ENCODE measurements at regions not wholly inside any gene's neighbourhood (a gene's known extent, or its start where the extent isn't known, plus 50 kb on each side); places are given as distances from the start of the nearest gene placed in this dataset.
"Not testable (repeated sequence)": the region's sequence is repeated elsewhere in the genome, so short reads cannot be mapped to it uniquely, and the experiment has no call there.

GRCh38 chr11:23586173-23586572 is 725.9 kb upstream of the CCDC179 start:
- Histone ChIP-seq H3K9ac (ENCODE audit: low read depth in 1 of 2, low read length in 2 of 2) (no peak overlapping the region), H3K27ac (ENCODE audit: low read depth in 2 of 2, low read length in 2 of 2) (no peak overlapping the region), H3K4me3 (ENCODE audit: low read length in 2 of 2) (no peak overlapping the region), H3K9me3 (ENCODE audit: control insufficient read depth in 2 of 2, low read length in 2 of 2) (no peaks in the 10 kb centered on the region), H3K36me3 (ENCODE audit: control insufficient read depth in 2 of 2, insufficient read depth in 2 of 2, low read length in 2 of 2) (no peaks in the 10 kb centered on the region), H3K4me1 (ENCODE audit: control insufficient read depth in 2 of 2, insufficient read depth in 2 of 2, low read length in 2 of 2) (peaks cover 0 to 10% of the 10 kb centered on the region in 2 donors), H3K27me3 (ENCODE audit: control insufficient read depth in 2 of 2, insufficient read depth in 2 of 2, low read length in 2 of 2) (no peaks in the 10 kb centered on the region)

DNA sequence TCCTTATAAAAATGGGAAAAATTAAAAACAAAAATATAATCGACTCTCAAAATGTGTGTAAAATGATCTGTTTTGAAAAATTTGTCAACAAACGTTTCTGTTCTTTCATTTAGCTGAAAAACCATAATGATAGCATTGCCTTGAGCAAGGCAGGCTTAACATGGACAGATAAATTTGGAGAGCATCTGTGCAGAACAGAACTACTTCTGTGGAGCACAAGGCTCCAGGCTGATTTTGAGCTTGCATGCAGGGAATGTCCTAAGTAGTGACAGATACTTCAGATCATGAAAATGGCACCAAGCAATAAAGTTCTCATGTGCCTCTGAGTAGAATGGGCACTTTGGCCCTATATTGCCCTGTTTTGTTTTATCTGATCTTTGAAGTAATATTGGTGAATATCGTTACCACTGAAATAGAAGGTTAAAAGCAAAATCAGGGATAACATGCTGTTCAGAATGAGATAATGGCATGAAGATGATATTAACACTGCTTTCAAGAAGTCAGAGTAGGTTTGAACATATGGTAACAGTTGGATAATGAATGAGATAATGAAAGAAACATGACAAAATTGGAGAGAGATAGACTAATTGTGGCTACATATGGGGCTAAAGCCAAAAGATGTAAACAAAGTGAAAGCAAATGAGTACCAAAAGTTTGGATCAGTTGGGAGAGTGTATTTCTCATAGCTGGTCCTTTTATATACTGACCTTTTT is 730.5 kb upstream of the CCDC179 start:
- Histone ChIP-seq H3K9me3 (ENCODE audit: control insufficient read depth in 2 of 2, low read length in 2 of 2) (no peaks in the 10 kb centered on the region), H3K4me1 (ENCODE audit: control insufficient read depth in 2 of 2, insufficient read depth in 2 of 2, low read length in 2 of 2) (peaks cover 0 to 6% of the 10 kb centered on the region in 2 donors), H3K36me3 (ENCODE audit: control insufficient read depth in 2 of 2, insufficient read depth in 2 of 2, low read length in 2 of 2) (no peaks in the 10 kb centered on the region), H3K9ac (ENCODE audit: low read depth in 1 of 2, low read length in 2 of 2) (no peak overlapping the region), H3K4me3 (ENCODE audit: low read length in 2 of 2) (no peak overlapping the region), H3K27ac (ENCODE audit: low read depth in 2 of 2, low read length in 2 of 2) (no peak overlapping the region), H3K27me3 (ENCODE audit: control insufficient read depth in 2 of 2, insufficient read depth in 2 of 2, low read length in 2 of 2) (no peaks in the 10 kb centered on the region)

DNA sequence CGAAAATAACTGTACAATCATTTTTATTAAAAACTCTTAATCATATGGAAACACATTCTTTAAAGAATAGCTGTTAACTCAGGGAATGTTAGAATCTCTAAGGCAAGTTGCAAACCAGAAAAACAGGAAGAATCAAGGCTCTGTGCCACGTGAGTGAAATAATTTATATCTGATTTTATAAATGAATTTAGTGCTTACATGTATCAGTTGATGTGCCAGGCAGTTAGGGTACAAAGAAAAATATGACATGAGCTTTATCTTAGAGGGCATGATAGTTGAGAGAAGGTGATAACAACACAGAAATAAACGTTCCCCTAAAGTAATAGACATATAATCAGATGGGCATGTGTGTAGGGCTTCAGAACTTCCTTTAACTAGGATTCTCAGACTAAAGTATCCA is 734.5 kb upstream of the CCDC179 start:
- Histone ChIP-seq H3K4me1 (ENCODE audit: control insufficient read depth in 2 of 2, insufficient read depth in 2 of 2, low read length in 2 of 2) (no peaks in the 10 kb centered on the region), H3K27me3 (ENCODE audit: control insufficient read depth in 2 of 2, insufficient read depth in 2 of 2, low read length in 2 of 2) (no peaks in the 10 kb centered on the region), H3K27ac (ENCODE audit: low read depth in 2 of 2, low read length in 2 of 2) (no peak overlapping the region), H3K9me3 (ENCODE audit: control insufficient read depth in 2 of 2, low read length in 2 of 2) (no peaks in the 10 kb centered on the region), H3K36me3 (ENCODE audit: control insufficient read depth in 2 of 2, insufficient read depth in 2 of 2, low read length in 2 of 2) (no peaks in the 10 kb centered on the region), H3K9ac (ENCODE audit: low read depth in 1 of 2, low read length in 2 of 2) (no peak overlapping the region), H3K4me3 (ENCODE audit: low read length in 2 of 2) (no peak overlapping the region)

DNA sequence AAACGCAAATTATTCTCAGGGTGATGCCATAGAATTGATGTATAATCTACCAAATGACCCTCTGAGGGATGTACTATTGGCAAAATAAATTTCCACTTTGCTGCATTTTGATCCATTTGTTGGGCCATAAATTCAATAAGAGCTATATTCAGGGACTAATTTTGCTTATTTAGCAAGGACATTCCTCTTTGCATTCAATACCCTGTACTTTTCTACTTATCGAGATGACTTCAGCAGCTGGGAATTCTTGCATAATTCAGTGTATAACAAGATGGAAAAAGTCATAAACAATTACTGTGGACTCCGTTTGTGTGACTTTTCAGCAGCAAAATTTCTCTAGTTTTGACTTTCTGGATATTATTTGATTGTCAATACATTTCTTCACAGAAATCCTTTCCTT is 744.7 kb upstream of the CCDC179 start:
- Histone ChIP-seq H3K4me3 (ENCODE audit: low read length in 2 of 2) (no peak overlapping the region), H3K27me3 (ENCODE audit: control insufficient read depth in 2 of 2, insufficient read depth in 2 of 2, low read length in 2 of 2) (no peaks in the 10 kb centered on the region)

DNA sequence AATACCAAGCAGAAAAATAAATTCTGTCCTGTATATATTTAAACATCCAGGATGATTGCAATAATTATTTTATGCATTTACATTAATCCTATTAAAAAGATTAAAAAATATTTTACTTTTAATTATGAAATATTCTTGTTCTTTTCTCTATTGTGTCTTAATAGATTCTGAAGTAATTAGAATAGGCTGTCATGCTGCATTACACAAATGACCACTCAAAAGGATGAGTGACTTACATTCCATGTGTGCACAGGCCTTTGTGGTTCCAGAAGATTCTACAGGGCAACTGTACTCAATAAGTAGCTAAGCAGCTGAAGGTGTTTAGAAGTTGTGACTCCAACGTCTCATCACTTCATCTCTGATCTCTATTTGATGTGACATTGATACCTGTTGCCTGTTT is 745.9 kb upstream of the CCDC179 start:
- Histone ChIP-seq H3K4me1 (ENCODE audit: control insufficient read depth in 2 of 2, insufficient read depth in 2 of 2, low read length in 2 of 2) (no peaks in the 10 kb centered on the region), H3K9me3 (ENCODE audit: control insufficient read depth in 2 of 2, low read length in 2 of 2) (no peaks in the 10 kb centered on the region), H3K4me3 (ENCODE audit: low read length in 2 of 2) (no peak overlapping the region), H3K27me3 (ENCODE audit: control insufficient read depth in 2 of 2, insufficient read depth in 2 of 2, low read length in 2 of 2) (no peaks in the 10 kb centered on the region), H3K36me3 (ENCODE audit: control insufficient read depth in 2 of 2, insufficient read depth in 2 of 2, low read length in 2 of 2) (no peaks in the 10 kb centered on the region), H3K27ac (ENCODE audit: low read depth in 2 of 2, low read length in 2 of 2) (no peak overlapping the region), H3K9ac (ENCODE audit: low read depth in 1 of 2, low read length in 2 of 2) (no peak overlapping the region)

More for the DNA sequence above, 744.7 kb upstream of the CCDC179 start:
- Histone ChIP-seq H3K4me1 (ENCODE audit: control insufficient read depth in 2 of 2, insufficient read depth in 2 of 2, low read length in 2 of 2) (no peaks in the 10 kb centered on the region), H3K27ac (ENCODE audit: low read depth in 2 of 2, low read length in 2 of 2) (no peak overlapping the region), H3K36me3 (ENCODE audit: control insufficient read depth in 2 of 2, insufficient read depth in 2 of 2, low read length in 2 of 2) (no peaks in the 10 kb centered on the region), H3K9ac (ENCODE audit: low read depth in 1 of 2, low read length in 2 of 2) (no peak overlapping the region), H3K9me3 (ENCODE audit: control insufficient read depth in 2 of 2, low read length in 2 of 2) (no peaks in the 10 kb centered on the region)

DNA sequence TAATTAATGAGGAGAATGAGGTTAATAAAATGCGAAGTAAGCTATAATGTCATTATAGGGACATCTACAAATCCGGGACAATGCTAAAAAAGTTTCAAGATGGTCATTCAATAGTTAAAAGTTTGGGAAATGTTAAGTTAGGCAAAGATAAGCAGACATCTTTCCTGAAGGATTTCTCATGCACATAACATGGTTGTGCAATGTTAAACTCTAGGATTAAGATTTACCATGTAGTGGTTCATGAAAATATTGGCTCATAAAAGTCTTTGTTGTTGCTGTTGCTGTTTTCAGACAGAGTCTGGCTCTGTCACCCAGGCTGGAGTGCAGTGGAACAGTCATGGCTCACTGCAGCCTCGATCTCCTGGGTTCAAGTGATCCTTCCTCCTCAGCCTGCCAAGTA is 751.5 kb upstream of the CCDC179 start:
- Histone ChIP-seq H3K4me3 (ENCODE audit: low read length in 2 of 2) (no peak overlapping the region), H3K9ac (ENCODE audit: low read depth in 1 of 2, low read length in 2 of 2) (no peak overlapping the region), H3K4me1 (ENCODE audit: control insufficient read depth in 2 of 2, insufficient read depth in 2 of 2, low read length in 2 of 2) (no peaks in the 10 kb centered on the region), H3K9me3 (ENCODE audit: control insufficient read depth in 2 of 2, low read length in 2 of 2) (no peaks in the 10 kb centered on the region), H3K27ac (ENCODE audit: low read depth in 2 of 2, low read length in 2 of 2) (no peak overlapping the region), H3K27me3 (ENCODE audit: control insufficient read depth in 2 of 2, insufficient read depth in 2 of 2, low read length in 2 of 2) (no peaks in the 10 kb centered on the region), H3K36me3 (ENCODE audit: control insufficient read depth in 2 of 2, insufficient read depth in 2 of 2, low read length in 2 of 2) (no peaks in the 10 kb centered on the region)

DNA sequence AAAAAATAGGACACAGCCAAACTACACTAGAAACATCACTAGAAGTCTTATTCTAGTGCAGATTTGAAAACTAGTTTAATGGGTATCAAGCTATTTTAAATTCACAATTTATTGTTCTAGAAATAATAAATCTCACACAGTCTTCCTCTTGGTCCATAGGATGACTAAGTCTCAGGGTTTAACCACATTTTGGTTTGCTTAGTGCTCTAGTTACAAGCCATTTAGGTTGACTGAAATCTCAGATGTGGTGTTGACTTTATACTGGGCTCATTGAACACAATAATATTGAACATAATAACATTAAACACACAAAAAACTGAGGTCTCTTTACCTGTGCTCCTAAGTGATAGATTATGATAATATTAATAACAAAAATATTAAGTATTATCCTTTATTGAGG is 760.3 kb upstream of the CCDC179 start:
- H3K36me3 ChIP-seq (ENCODE audit: control insufficient read depth in 2 of 2, insufficient read depth in 2 of 2, low read length in 2 of 2): no peaks in the 10 kb centered on the region
- no peaks in the 10 kb centered on the region for H3K9me3 ChIP-seq (ENCODE audit: control insufficient read depth in 2 of 2, low read length in 2 of 2)
- no peak overlapping the region for H3K4me3 ChIP-seq (ENCODE audit: low read length in 2 of 2)
- H3K9ac ChIP-seq (ENCODE audit: low read depth in 1 of 2, low read length in 2 of 2): no peak overlapping the region
- no peak overlapping the region for H3K27ac ChIP-seq (ENCODE audit: low read depth in 2 of 2, low read length in 2 of 2)
- no peaks in the 10 kb centered on the region for H3K4me1 ChIP-seq (ENCODE audit: control insufficient read depth in 2 of 2, insufficient read depth in 2 of 2, low read length in 2 of 2)
- H3K27me3 ChIP-seq (ENCODE audit: control insufficient read depth in 2 of 2, insufficient read depth in 2 of 2, low read length in 2 of 2): no peaks in the 10 kb centered on the region

DNA sequence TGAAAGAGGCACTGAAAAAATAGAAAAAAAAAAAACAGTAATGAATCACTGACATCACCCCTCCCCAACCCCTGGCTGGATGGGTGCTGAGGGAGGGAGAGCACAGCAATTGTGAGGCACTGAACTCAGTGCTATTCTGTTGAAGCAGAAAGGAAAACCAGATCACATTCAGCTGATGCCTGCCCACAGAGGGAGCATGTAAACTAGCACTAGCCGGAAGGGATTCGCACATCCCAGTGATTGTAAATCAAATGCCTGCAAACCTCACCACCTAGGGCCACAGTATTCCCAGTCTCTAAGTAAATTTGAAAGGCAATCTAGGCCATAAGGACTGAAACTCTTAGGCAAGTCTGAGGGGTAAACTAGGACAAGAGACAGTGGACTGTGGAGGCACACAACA is 772.0 kb upstream of the CCDC179 start:
- peaks cover 0 to under 1% of the 10 kb centered on the region in 2 donors for H3K9me3 ChIP-seq (ENCODE audit: control insufficient read depth in 2 of 2, low read length in 2 of 2)
- no peak overlapping the region for H3K4me3 ChIP-seq (ENCODE audit: low read length in 2 of 2)
- no peaks in the 10 kb centered on the region for H3K27me3 ChIP-seq (ENCODE audit: control insufficient read depth in 2 of 2, insufficient read depth in 2 of 2, low read length in 2 of 2)
- no peaks in the 10 kb centered on the region for H3K36me3 ChIP-seq (ENCODE audit: control insufficient read depth in 2 of 2, insufficient read depth in 2 of 2, low read length in 2 of 2)
- no peak overlapping the region for H3K27ac ChIP-seq (ENCODE audit: low read depth in 2 of 2, low read length in 2 of 2)
- H3K4me1 ChIP-seq (ENCODE audit: control insufficient read depth in 2 of 2, insufficient read depth in 2 of 2, low read length in 2 of 2): no peaks in the 10 kb centered on the region
- H3K9ac ChIP-seq (ENCODE audit: low read depth in 1 of 2, low read length in 2 of 2): no peak overlapping the region

- Histone ChIP-seq H3K36me3 (ENCODE audit: control insufficient read depth in 2 of 2, insufficient read depth in 2 of 2, low read length in 2 of 2) (no peaks in the 10 kb centered on the region), H3K4me3 (ENCODE audit: low read length in 2 of 2) (no peak overlapping the region), H3K27me3 (ENCODE audit: control insufficient read depth in 2 of 2, insufficient read depth in 2 of 2, low read length in 2 of 2) (no peaks in the 10 kb centered on the region), H3K27ac (ENCODE audit: low read depth in 2 of 2, low read length in 2 of 2) (no peak overlapping the region), H3K9ac (ENCODE audit: low read depth in 1 of 2, low read length in 2 of 2) (no peak overlapping the region), H3K4me1 (ENCODE audit: control insufficient read depth in 2 of 2, insufficient read depth in 2 of 2, low read length in 2 of 2) (no peaks in the 10 kb centered on the region), H3K9me3 (ENCODE audit: control insufficient read depth in 2 of 2, low read length in 2 of 2) (no peaks in the 10 kb centered on the region)
These were observed 784.2 kb upstream of the CCDC179 start for GRCh38 chr11:23644443-23644842.

- H3K27me3 ChIP-seq (ENCODE audit: control insufficient read depth in 2 of 2, insufficient read depth in 2 of 2, low read length in 2 of 2); H3K9me3 ChIP-seq (ENCODE audit: control insufficient read depth in 2 of 2, low read length in 2 of 2); H3K4me1 ChIP-seq (ENCODE audit: control insufficient read depth in 2 of 2, insufficient read depth in 2 of 2, low read length in 2 of 2); H3K36me3 ChIP-seq (ENCODE audit: control insufficient read depth in 2 of 2, insufficient read depth in 2 of 2, low read length in 2 of 2); H3K4me3 ChIP-seq (ENCODE audit: low read length in 2 of 2); H3K9ac ChIP-seq (ENCODE audit: low read depth in 1 of 2, low read length in 2 of 2); H3K27ac ChIP-seq (ENCODE audit: low read depth in 2 of 2, low read length in 2 of 2): not testable (repeated sequence)
These were observed 792.1 kb upstream of the CCDC179 start for GRCh38 chr11:23652336-23652735.

Measured in mucosa of rectum (tissue), 2 donors.